ENCODE measurements at regions not wholly inside any gene's neighbourhood (a gene's known extent, or its start where the extent isn't known, plus 50 kb on each side); places are given as distances from the start of the nearest gene placed in this dataset.

DNA sequence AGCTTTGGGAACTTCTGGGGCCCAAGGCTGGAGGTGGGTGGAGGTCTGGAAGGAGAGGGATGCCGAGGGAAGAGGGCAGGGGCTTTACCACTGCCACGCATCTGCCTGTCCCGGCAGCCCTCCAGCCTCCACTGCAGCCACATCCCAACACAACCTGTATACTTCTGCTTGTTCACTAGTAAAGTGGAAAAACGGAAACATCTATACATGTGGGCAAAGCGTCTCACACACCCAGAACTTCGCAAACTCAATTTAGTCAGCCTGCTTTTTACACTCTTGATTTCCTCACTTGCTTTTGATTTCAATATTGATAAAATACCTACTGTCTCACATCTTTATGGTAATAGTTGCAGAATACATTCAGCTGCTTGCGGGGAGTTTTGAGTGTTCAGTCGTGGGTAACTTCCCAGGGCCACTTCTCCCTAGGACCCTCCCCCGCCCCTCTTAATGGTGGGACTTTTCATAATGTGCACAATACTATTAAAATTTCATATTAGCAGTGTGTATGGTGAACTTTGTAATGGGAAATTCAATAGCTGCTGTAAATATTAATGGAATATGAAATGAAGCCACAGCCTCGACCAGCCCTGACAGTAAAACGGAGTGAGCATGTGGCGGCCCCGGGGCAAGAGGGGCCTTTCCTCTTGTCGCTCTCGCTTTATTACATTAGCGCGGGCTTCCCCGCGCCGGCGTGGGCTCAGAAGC, 85.2 kb downstream of the NR2F2 start:
- DNase-seq, result no peak

DNA sequence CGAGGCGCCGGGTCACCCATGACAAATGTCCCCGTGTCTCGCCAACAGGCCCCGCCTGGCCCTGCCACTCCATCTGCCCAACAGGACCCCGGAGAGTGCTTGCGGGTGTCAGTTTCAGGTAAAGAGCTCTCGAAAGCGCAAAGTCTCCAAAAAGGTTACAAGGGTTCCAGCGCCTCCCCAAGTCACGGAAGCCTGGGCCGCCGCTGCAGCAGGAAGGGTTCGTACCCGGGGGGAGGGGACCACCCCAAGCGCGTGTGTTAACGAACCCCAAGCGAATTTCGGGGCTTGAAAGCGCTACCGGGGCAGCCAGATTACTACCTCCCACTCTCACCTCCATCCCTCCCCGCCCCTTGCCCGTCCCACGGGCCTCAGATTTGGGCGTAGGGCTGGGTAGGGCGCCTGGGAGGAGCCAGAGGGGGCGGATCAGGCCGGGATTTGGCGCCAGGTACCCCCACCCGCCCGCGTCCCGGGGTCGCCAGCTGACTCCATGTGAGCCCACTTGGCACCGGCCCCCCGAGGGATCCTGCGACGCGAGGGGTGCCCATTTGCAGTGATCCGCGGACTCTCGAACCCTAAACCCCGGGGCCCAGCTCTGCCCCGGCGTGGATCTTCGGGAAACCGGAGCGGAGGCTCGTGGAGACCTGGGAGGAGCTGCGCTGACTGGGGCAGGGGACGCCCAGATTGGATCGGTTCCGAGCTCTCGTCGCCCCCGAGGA, 85.9 kb downstream of the NR2F2 start:
- DNase-seq, result no peak

DNA sequence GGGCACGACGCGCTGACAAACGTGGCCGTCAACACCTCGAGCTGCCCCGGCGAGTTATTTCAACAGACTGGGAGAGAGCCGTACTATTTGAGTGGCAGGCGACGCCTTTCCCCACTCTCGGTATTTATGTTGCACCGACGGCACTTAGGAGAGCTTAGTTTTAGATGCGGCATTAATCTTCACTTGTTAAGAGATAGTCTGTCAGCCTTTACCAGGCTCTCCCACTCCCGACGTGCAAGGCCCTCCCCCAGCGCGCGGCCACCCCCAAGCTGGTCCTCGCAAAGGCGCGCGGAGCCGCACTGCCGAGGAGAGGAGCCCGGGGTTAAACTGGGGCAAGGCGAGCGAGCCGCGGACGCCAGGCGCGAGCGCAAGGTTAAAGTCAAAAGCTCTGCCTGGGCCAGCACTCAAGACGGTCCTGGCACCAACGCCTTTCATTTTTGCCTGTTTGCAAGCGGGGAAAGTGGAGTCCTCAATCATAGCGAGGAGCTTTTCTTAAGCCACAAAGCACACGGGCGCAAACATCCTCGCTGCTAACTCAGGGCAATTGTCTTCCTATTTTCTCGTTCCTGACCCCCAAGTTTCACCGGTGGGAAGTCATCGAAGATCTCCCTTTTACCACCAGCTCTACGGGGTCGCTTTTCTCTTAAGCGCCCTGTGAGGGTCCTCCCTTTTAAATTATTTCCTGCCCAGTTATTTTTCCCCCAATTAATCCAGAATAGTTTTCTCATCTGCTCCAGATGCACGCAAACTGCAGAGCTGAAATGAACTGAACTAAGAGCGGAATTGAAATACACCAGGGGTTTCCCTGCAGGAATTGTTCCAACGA, 86.6 kb downstream of the NR2F2 start:
- peak; percentile 35 for DNase-seq

DNA sequence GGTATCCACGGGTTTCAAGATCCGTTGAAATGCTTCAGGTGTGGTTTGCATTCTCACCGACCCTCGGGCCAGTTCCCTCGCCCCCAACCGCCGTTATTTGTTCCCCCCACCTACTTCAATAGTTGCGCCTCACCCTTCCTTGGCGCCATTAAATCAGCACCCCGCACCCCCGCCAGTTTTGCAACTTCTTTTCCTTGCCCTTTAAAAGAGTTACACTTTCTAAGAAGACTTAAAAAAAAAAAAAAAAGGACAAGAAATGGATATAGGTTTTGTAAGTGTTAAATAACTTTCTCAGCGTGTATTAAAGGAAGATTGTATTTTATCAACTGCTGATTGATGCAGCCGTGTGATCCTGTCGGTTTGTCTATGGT, 87.2 kb downstream of the NR2F2 start:
- DNase-seq, result peak; percentile 29

DNA sequence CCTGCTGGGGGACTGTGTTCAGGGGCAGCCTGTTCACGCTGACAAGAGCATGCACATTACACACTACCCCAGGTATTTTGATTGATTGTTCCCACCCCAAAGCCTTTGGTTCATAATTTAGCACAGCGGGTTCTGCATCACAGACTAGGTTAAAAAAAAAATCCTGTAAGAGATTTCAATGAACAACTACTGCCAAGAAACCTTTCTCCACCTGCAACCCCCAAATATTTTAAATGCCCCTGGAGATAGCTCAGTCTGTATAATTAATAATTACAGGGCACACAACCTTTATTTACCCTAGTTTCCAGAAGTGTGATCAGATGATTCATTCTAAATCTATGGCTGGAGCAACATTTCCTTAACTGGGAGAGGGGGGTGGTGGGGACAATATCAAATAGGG, 87.6 kb downstream of the NR2F2 start:
- no peak for DNase-seq

DNA sequence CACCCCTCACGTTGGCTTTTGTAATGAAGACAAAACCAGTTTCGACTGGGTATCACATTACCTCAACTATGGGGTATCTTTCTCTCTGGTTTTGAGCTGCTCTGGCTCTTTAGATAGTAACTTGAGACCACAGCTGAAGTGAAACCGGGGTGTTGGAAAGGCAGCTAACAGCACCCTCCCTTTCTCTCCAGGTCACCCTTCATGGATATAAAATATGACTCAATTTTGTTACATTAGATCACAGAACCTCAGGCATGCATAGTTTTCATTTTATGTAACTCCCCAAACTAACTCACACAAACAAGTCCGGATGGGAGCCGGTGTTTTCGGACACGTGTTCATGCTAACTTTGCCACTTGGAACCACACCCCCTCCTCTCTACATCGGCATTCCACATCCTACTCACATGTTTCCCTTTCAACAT, 90.7 kb downstream of the NR2F2 start:
- no peak for DNase-seq

DNA sequence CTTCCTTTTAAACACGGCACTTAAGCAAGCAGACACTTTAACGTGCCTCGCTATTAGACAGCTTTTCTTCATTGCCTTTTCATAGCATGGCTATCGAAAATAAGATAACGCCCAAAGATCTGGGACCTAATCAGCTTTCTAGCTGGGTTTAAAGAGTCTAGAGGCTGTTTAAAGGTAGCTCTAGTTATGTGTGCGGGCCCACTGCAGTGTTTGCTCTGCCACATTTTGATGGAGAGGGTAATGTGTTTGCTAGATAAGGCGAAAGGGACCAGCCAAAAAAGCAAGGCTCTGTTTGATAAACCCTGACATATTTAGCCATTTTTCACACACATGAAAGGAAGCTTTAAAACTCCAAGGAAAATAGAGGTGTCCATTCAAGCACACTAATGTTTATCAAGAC, 91.6 kb downstream of the NR2F2 start:
- no peak for DNase-seq

DNA sequence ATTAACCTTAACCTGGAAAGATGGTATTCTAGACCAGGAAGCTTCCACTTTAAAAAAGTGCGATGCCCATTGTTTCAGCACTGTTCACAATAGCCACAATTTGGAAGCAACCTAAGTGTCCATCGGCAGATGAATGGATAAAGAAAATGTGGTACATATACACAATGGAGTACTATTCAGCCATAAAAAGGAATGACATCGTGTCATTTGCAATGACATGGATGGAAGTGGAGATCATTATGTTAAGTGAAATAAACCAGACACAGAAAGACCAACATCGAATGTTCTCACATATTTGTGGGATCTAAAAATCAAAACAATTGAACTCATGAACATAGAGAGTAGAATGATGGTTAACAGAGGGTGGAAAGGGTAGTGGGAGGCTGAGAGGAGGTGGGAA, 94.2 kb downstream of the NR2F2 start:
- no peak for DNase-seq

DNA sequence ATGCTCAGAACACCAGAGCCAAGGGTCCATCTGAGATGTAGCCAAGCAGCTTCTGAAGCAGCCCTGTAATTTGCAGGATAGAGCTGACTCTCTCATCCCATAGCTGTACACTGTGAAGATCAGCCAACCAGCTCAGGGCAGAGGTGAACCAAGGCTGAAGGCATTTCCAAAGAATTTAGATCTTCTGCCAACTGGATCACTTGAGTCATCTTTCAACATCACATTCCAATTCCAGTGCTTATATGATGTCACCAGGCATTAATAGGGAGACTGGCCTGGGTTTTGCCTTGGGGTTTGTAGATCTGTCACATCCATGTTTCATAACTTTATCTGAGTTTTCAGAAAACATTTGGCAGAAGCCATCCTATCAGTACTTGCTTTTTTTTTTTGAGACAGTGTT, 98.2 kb downstream of the NR2F2 start:
- DNase-seq, result no peak

DNA sequence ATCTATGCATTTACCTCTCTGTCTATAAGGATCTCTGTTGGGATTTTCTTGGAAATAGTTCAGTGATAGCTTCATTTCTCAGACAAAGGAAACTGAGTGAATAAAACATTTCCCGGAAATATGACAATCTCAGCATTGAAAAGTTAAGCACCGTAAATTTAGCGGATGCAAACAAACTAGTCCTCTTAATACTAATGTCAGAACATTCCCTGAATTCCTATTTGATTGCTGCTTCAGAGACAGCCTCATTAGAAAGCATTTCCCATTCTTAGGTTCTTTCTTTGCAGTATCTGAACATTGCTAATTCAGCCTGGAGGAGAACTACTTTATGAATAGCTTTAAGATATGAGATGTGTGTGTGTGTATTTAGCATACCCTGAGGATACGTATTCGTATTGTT, 101.3 kb downstream of the NR2F2 start:
- no peak for DNase-seq

DNA sequence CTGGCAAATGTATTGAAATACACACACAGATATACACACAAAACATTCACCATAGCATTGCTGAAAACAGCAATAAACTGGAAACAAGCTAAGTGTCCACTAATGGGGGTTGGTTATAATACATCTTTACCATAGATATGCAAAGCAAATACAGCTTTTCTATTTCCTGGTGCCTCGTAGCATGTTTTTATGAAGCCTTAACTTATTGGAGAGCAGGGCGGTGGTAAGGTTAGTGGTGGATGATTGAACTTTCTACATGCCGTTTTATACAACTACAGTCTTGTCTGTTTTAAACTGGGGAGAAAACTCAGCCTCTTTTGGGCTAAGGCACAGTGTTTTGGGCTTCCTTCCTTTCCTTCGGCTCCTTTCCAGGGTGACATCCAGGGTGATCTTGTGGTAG, 104.5 kb downstream of the NR2F2 start:
- no peak for DNase-seq

DNA sequence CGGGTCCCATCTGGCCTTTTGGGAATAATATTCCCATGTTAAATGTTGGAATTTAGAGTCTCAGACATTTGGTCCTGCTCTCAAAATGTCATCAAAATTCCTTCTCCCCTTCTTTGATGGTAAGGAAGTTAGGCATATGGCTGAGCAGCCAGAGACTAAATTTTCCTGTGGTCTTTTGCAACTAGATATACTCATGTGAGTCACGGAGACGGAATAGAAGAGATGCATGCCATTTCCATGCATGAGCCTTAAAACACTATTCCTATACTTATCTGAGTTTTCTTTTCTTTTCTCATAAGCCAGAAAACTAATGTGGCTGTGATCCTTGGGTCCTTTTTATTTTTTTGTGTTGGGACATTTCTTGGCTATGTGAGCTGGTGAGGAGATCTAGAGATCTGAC, 105.3 kb downstream of the NR2F2 start:
- no peak for DNase-seq

DNA sequence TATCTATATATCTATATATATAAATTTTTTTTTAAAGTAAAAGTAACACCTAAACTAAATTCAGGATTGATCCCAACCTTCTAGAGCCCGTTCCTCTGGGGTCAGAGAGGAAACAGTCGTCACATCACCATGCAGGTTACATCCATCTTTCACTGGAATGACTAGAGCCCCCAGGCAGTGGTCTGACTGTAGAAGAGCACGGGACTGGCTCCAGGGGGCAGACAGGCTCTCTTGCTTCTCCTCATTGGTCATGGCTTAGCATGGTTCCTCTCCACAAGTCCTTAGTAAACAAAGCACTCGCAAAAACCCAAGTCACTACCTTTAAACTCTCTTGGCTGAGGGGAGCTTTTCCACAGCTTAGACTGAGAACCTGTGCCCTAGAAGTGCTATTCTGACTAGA, 110.5 kb downstream of the NR2F2 start:
- DNase-seq, result no peak

DNA sequence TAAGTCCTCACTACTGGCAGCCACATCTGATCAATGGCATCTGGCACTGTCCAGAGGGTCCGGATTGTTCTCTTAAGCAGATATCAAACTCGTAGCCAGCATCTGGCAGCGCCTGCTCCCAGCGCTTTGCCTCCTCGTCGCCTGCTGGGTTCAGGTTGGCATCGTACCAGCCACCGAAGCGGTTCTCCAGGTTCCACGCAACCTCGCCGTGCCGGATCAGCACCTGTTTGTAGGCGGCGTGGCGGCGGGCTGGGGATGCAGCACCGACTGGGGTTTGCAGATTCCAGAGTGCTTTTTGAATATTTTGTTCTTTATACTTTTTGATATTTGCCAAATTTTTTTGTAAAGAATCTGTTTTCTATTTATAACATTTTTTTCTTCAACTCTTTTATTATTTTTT, 111.6 kb downstream of the NR2F2 start:
- no peak for DNase-seq

DNA sequence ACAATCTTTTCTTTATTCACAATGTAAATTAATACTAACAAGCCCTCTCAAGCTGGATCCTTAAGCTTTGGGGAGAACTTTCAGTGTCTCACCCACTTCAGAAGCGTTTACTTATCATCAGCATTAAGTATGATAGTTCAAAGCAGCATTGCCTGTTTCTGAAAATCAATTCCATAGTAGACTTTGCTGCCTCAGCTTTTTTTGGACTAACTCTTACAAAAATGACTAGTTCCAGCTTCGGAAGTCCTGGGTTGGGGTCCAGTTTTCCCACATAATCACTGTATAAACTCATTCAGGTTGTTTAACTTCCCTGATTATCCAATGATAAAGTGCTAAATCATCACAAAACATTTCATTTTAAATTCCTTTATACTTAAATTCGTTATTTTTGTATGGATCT, 114.4 kb downstream of the NR2F2 start:
- no peak for DNase-seq

DNA sequence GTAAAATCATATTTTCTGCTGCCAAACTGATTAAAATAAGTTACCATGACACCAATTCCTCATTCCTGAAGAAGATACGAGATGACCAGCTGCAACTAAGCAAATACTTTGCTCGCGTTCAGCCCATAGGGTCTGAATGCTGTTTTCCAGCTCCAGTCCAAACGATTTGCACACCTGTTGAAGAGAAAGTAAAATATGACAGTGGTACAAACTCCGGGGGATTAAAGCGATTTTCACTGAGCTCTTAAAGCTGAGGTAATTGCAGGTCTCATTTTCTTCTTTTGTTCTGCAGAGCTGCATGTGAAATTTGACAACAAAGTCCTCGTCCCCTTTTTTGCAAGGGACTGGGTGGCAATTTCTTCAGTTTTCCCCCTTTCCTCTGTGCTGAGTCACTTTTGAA, 118.4 kb downstream of the NR2F2 start:
- no peak for DNase-seq

DNA sequence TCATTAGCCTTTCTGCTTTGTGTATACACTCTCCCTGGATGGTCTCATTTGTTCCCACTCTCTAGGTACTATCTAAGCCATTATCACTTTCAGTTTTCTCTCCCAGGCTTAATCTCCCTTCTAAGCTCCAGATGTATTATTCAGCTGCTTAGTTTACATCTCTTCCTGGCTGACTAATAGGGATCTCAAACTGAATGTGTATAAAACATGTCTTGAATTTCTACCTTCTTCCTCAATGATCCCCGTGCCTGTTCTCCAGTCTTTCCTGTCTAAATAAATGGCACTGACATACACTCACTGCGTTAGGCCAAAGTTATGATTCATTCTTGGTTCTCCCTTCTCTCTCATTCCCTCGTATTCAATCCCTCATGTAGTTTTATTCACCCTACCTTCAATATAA, 127.3 kb downstream of the NR2F2 start:
- DNase-seq, result no peak

DNA sequence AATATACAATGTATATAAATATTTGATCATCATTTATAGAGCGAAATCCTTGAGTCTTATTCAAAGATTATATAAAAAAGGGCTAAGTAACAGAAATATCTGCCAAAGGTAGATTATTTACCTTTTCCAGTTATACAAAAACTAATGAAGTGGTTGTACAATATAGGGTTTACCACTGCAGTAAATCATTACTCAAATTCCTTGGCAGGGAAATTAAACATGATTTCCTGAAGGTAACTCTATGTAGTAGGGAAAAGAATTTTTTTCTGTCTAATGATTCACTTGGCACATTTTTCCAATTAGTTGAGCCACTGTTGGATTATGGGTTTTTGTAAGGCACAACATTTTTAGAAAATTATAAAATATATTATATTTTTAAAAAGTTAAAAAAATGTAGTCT, 129.6 kb downstream of the NR2F2 start:
- DNase-seq, result no peak

DNA sequence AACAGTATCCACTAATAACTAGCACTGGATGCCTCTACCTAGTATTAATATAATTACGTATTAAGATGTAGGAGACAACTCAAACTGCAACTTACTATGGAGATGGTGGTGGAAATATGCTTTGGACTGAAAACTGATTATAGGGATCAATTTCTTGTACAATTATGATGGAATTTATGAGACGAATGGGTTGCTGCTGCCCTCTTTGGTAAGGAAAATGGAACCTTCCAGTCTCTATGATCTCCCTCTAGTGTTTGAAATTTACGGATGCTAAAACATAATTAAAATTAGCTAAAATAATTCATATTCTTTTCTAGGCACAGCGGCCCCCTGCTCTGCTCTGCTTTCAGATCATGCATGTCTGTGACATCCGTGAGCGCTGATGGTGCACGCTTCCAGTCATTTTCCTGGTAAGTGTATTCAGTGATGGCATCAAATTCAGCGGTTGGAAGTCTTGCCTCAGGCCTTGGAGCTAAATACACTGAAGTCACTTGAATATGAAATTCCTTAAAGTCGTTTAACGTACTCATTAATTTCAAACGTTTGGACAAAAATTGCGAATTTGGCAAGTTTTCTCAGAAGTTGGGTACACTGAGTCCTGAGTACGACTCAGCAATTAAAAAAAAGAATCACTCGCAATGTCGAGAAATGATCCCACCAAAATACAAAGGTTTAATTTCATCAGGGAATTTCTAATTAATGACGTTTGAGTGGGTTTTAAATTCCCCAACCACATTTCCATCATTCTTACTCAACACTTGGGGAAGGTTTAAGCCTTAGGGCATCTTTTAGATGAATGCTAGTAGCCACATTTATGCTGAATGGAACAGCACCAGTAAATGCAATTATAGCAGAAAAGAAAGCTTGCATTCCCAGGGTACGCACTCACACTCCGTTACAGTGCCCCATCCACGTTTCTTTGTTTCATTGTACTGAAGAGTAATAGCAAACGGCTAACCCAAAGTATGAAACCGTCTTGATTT, 132.6 kb downstream of the NR2F2 start:
- no peak for DNase-seq

DNA sequence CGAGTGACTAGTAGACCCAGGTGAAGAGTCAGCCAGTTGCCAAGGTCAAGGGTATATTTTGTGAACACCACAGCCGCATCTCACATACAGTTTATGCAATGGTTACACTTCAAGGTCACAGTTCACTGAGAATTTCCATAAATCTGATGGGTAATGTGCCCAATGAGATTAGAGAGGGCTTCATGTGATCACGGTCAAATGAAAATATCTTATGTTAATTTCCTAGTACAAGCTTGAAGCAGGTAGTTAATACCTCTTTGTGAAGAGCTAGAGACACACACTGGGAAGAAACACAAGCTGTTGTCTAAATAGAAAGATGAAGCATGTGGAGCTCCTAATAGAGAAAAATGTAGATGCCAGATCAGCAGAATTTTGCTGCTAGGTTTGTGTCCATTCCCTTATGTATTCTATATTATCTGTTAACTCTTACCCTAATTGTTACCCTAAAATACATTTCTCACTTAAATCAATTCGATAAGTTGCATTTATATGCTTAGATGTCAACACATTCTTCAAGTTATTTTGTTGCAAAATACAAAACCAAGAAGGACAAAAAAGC, 136.0 kb downstream of the NR2F2 start:
- DNase-seq, result no peak

DNA sequence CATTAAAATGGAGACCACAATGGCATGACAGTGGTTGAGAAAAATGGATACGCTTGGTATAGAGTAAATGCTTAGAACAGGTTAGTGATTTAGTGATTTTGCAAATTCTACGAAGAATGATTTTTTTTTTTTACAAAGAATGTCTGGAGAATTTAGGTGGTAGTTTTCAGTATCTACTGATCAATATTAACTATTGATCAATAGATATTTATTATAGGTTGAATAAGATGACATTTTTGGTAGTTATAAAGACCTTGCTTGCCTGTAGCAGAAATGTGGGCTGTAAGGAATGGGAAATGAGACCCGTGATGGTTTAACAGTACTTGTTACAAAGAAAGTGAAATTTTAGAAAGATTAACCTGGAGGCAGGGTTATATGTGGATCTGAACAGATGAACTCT, 137.5 kb downstream of the NR2F2 start:
- no peak for DNase-seq

DNA sequence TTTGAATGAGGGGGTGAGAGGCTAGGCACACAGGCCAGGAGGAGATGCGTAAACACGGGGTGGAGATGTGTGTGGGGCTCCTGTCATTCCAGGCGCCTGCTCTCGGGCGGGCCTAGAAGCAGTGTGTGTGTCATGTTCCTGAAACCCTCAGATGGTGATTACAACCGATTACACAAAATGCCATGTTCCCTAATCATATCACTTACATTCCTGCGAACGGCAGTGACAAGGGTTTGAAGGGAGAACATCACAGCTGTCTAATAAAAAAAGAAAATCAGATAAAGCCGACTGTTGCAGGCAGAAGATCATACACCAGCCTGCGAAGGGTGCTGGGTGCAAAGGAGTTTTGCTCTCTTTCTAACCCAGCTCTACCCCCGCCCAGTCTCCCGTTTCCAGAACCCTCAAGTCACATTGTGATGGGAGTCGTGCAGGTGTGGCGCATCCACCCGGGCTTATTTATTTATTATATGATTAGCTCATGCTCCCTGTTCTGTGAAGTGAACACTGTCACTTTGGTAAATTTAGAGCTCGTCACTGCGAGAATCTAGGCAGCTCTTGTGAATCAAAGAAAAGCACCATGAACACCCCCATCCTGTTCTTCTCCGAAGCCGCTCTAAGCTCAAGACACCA, 140.3 kb downstream of the NR2F2 start:
- no peak for DNase-seq
